ENCODE measurements at regions not wholly inside any gene's neighbourhood (a gene's known extent, or its start where the extent isn't known, plus 50 kb on each side); places are given as distances from the start of the nearest gene placed in this dataset.

DNA sequence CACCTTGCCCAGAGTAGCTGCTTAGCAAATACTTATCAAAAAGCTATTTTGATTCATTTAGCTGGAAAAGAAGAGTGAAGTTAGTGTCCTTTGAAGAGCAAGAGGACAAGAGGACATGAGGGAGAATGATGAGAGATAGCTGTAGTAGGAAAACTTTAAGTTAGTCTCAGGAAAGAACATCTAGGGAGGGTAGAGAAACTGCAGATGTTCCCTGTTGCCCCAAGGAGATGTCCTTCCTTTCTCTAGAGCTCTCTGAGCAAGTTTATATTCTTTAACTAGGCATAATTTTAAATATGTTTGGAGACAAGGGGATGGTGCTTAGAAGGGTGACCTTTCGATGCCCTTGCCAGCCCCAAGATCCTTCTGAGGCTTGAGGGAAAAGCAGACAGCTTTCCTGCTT is 529.1 kb upstream of the TBX3 start:
- TF ChIP-seq POLR2A (IDR thresholded peaks at IDR 0.05), result no peak
- TF ChIP-seq, protein P1, sequence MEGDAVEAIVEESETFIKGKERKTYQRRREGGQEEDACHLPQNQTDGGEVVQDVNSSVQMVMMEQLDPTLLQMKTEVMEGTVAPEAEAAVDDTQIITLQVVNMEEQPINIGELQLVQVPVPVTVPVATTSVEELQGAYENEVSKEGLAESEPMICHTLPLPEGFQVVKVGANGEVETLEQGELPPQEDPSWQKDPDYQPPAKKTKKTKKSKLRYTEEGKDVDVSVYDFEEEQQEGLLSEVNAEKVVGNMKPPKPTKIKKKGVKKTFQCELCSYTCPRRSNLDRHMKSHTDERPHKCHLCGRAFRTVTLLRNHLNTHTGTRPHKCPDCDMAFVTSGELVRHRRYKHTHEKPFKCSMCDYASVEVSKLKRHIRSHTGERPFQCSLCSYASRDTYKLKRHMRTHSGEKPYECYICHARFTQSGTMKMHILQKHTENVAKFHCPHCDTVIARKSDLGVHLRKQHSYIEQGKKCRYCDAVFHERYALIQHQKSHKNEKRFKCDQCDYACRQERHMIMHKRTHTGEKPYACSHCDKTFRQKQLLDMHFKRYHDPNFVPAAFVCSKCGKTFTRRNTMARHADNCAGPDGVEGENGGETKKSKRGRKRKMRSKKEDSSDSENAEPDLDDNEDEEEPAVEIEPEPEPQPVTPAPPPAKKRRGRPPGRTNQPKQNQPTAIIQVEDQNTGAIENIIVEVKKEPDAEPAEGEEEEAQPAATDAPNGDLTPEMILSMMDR (IDR thresholded peaks at IDR 0.05), result no peak
